H9 (cell line): ENCODE measurements at regions not wholly inside any gene's neighbourhood (a gene's known extent, or its start where the extent isn't known, plus 50 kb on each side); places are given as distances from the start of the nearest gene placed in this dataset.

Source experiments
- DNase-seq: peaks from one replicate; pipeline ENCODE4 v3.0.0-alpha.2; 2017
- H2AFZ ChIP-seq: one replicate; pipeline ENCODE4 v1.6.1; 2013; ENCODE audit warnings: mild to moderate bottlenecking, low read length, control low read depth, moderate library complexity
- H2AK5ac ChIP-seq: 2 replicates; pipeline ENCODE4 v1.6.1; 2013; ENCODE audit warnings: low read length, control low read depth, mixed read lengths; ENCODE audit not compliant: insufficient read length
- H2BK120ac ChIP-seq: one replicate; pipeline ENCODE4 v1.6.1; 2013; ENCODE audit warnings: low read depth, mild to moderate bottlenecking, low read length, control low read depth, inconsistent platforms; ENCODE audit not compliant: poor library complexity, severe bottlenecking
- H2BK12ac ChIP-seq: 2 replicates; pipeline ENCODE4 v1.6.1; 2013; ENCODE audit warnings: low read length, control low read depth, mixed read lengths, low read depth; ENCODE audit not compliant: insufficient read length
- H2BK15ac ChIP-seq: 2 replicates; pipeline ENCODE4 v1.6.1; 2013; ENCODE audit warnings: low read depth, low read length, control low read depth
- H2BK20ac ChIP-seq: one replicate; pipeline ENCODE4 v1.6.1; 2013; ENCODE audit warnings: low read depth, mild to moderate bottlenecking, low read length, control low read depth, inconsistent platforms; ENCODE audit not compliant: poor library complexity, severe bottlenecking
- H2BK5ac ChIP-seq: 2 replicates; pipeline ENCODE4 v1.6.1; 2013; ENCODE audit warnings: low read length, control low read depth, mixed read lengths; ENCODE audit not compliant: insufficient read length
- H3K14ac ChIP-seq: 2 replicates; pipeline ENCODE4 v1.6.1; 2013; ENCODE audit warnings: low read length, control low read depth; ENCODE audit not compliant: insufficient read depth
- H3K18ac ChIP-seq: 2 replicates; pipeline ENCODE4 v1.6.1; 2013; ENCODE audit warnings: low read depth, mild to moderate bottlenecking, mixed read lengths, low read length, control low read depth; ENCODE audit not compliant: insufficient read length
- H3K23ac ChIP-seq: 2 replicates; pipeline ENCODE4 v1.6.1; 2013; ENCODE audit warnings: low read length, control low read depth, mixed read lengths, low read depth; ENCODE audit not compliant: insufficient read length
- H3K23me2 ChIP-seq: 2 replicates; pipeline ENCODE4 v1.6.1; 2013; ENCODE audit warnings: low read depth, mild to moderate bottlenecking, mixed read lengths, low read length, control low read depth; ENCODE audit not compliant: insufficient read length, poor library complexity, severe bottlenecking
- H3K27ac ChIP-seq: 2 replicates; pipeline ENCODE4 v1.5.1; 2013; ENCODE audit warnings: low read length, control low read depth, mixed read lengths, low read depth; ENCODE audit not compliant: insufficient read length
- H3K27me3 ChIP-seq: 2 replicates; pipeline ENCODE4 v1.6.1; 2013; ENCODE audit warnings: low read length, control low read depth, inconsistent platforms; ENCODE audit not compliant: insufficient read depth
- H3K4ac ChIP-seq: 2 replicates; pipeline ENCODE4 v1.6.1; 2013; ENCODE audit warnings: low read depth, mild to moderate bottlenecking, control low read depth, inconsistent platforms, low read length, moderate library complexity
- H3K4me1 ChIP-seq: 2 replicates; pipeline ENCODE4 v1.6.1; 2013; ENCODE audit warnings: low read length, control low read depth, inconsistent platforms; ENCODE audit not compliant: insufficient read depth
- H3K4me2 ChIP-seq: 2 replicates; pipeline ENCODE4 v1.6.1; 2013; ENCODE audit warnings: low read length, control low read depth, mixed read lengths; ENCODE audit not compliant: insufficient read length, insufficient read depth
- H3K56ac ChIP-seq: 2 replicates; pipeline ENCODE4 v1.6.1; 2013; ENCODE audit warnings: low read depth, mild to moderate bottlenecking, mixed read lengths, low read length, control low read depth; ENCODE audit not compliant: insufficient read length
- H3K79me1 ChIP-seq: 2 replicates; pipeline ENCODE4 v1.6.1; 2013; ENCODE audit warnings: low read depth, mild to moderate bottlenecking, moderate library complexity, low read length, control low read depth, inconsistent platforms; ENCODE audit not compliant: insufficient read depth, poor library complexity, severe bottlenecking
- H3K79me2 ChIP-seq: 2 replicates; pipeline ENCODE4 v1.6.1; 2013; ENCODE audit warnings: low read length, control low read depth, inconsistent platforms; ENCODE audit not compliant: insufficient read depth
- H3K9ac ChIP-seq: 2 replicates; pipeline ENCODE4 v1.6.1; 2013; ENCODE audit warnings: low read length, control low read depth, mixed read lengths; ENCODE audit not compliant: insufficient read length; ENCODE audit errors: extremely low read depth
- H3K9me3 ChIP-seq: one replicate; pipeline ENCODE4 v1.6.1; 2013; ENCODE audit warnings: low read depth, low read length, inconsistent platforms; ENCODE audit not compliant: control insufficient read depth
- H3T11ph ChIP-seq: one replicate; pipeline ENCODE4 v1.6.1; 2013; ENCODE audit warnings: mild to moderate bottlenecking, low read length, control low read depth, inconsistent platforms
- H4K20me1 ChIP-seq: one replicate; pipeline ENCODE4 v1.6.1; 2013; ENCODE audit not compliant: control insufficient read depth, insufficient read length, insufficient read depth
- H4K5ac ChIP-seq: 2 replicates; pipeline ENCODE4 v1.6.1; 2013; ENCODE audit warnings: low read depth, mild to moderate bottlenecking, mixed read lengths, low read length, control low read depth; ENCODE audit not compliant: insufficient read length
- H4K8ac ChIP-seq: replicated peaks from 2 replicates; pipeline ENCODE4 v1.6.1; 2013; ENCODE audit warnings: low read length, control low read depth, mixed read lengths, low read depth; ENCODE audit not compliant: insufficient read length
- H4K91ac ChIP-seq: 2 replicates; pipeline ENCODE4 v1.6.1; 2013; ENCODE audit warnings: low read depth, mild to moderate bottlenecking, moderate library complexity, mixed read lengths, low read length, control low read depth; ENCODE audit not compliant: insufficient read length
- H3K27ac Mint-ChIP-seq, 3 experiments: 2 replicates in 2 of 3; 3 replicates in 1 of 3; pipeline ENCODE4 v1.8.0; 2020 to 2021; ENCODE audit warnings: mixed read lengths in 3 of 3, mild to moderate bottlenecking in 1 of 3, moderate library complexity in 1 of 3
- H3K27me3 Mint-ChIP-seq: 2 replicates; pipeline ENCODE4 v1.8.0; 2021; ENCODE audit warnings: low read depth, mild to moderate bottlenecking, moderate library complexity, mixed read lengths
- H3K36me3 Mint-ChIP-seq, 3 experiments: 2 replicates in 2 of 3; 3 replicates in 1 of 3; pipeline ENCODE4 v1.8.0; 2020 to 2021; ENCODE audit warnings: low read depth in 3 of 3, mixed read lengths in 3 of 3; ENCODE audit not compliant: insufficient read depth in 1 of 3
- H3K4me1 Mint-ChIP-seq, 2 experiments: 2 replicates each; pipeline ENCODE4 v1.8.0; 2020; ENCODE audit warnings: mixed read lengths in 2 of 2
- H3K4me3 Mint-ChIP-seq, 2 experiments: 2 replicates in 1 of 2; 3 replicates in 1 of 2; pipeline ENCODE4 v1.8.0; 2020 to 2021; ENCODE audit warnings: mild to moderate bottlenecking in 2 of 2, mixed read lengths in 2 of 2, moderate library complexity in 1 of 2
- H3K9me3 Mint-ChIP-seq, 2 experiments: 2 replicates in 1 of 2; 3 replicates in 1 of 2; pipeline ENCODE4 v1.8.0; 2020; ENCODE audit warnings: mild to moderate bottlenecking in 2 of 2, mixed read lengths in 2 of 2, moderate library complexity in 1 of 2
- CTCF ChIP-seq: fragments of 200-600 bp; sonication (generic); conservative IDR thresholded peaks from 3 replicates; pipeline ENCODE4 v1.8.0; 2021; ENCODE audit warnings: antibody characterized with exemption, mild to moderate bottlenecking
- WGBS: extraction: QIAGEN DNeasy Blood & Tissue Kit; methylation state at CpG from one replicate; pipeline ENCODE4 v1.1.7; 2013; ENCODE audit warnings: missing lambda C conversion rate, low lambda C conversion rate, mixed read lengths; ENCODE audit not compliant: insufficient read length; ENCODE audit errors: extremely low coverage; 5-methylcytosine and 5-hydroxymethylcytosine counted together

DNA sequence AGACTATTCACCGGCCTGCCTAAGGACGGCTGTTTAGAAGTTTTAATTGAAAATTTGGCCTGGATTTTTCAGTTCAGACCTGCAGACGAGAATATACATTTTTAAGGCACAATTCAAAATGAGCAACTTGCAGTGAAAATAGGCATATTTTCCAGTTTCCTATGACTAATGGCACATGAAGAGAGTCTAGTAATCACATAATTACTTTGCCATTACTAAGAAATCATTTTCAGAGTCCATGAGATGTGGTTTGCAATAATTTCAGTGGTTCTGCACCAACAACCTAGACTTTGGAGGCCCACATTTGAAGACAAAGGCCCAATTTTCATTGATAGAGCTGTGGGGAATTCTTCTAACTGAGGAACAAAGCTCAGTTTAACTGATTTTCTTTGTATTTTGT, 205.3 kb downstream of the SOX2 start:
- no peak overlapping the region for H3K18ac ChIP-seq
- no peak overlapping the region for H3K14ac ChIP-seq
- H3K23ac ChIP-seq: no peak overlapping the region
- no peaks in the 10 kb centered on the region for H3K27me3 Mint-ChIP-seq
- H2BK12ac ChIP-seq: no peak overlapping the region
- no peaks in the 10 kb centered on the region for H3K9me3 Mint-ChIP-seq
- H3K79me1 ChIP-seq: no peaks in the 10 kb centered on the region
- TF ChIP-seq CTCF: no peak
- no peak overlapping the region for H3K56ac ChIP-seq
- DNase-seq: no peak
- no peak overlapping the region for H2AK5ac ChIP-seq
- H2BK15ac ChIP-seq: no peak overlapping the region
- H4K91ac ChIP-seq: no peak overlapping the region
- H3K36me3 Mint-ChIP-seq: no peaks in the 10 kb centered on the region
- no peak overlapping the region for H4K8ac ChIP-seq
- H4K20me1 ChIP-seq: no peaks in the 10 kb centered on the region
- no peak overlapping the region for H3K4me3 Mint-ChIP-seq
- H3K27me3 ChIP-seq: no peaks in the 10 kb centered on the region
- H2BK120ac ChIP-seq: no peak overlapping the region
- H2AFZ ChIP-seq: no peak overlapping the region
- H3K4me1 ChIP-seq: peaks cover 12% of the 10 kb centered on the region
- no peak overlapping the region for H3K27ac ChIP-seq
- no CpG with 5 or more reads among the region's 3 CpGs for WGBS
- H3K4me1 Mint-ChIP-seq: peaks cover 34 to 35% of the 10 kb centered on the region in 2 experiments
- no peak overlapping the region for H3K27ac Mint-ChIP-seq
- H3K9me3 ChIP-seq: no peaks in the 10 kb centered on the region
- no peaks in the 10 kb centered on the region for H3K23me2 ChIP-seq
- no peak overlapping the region for H4K5ac ChIP-seq
- H3K4ac ChIP-seq: no peak overlapping the region
- H3K79me2 ChIP-seq: no peaks in the 10 kb centered on the region
- H2BK20ac ChIP-seq: no peak overlapping the region
- no peak overlapping the region for H3T11ph ChIP-seq
- no peak overlapping the region for H3K4me2 ChIP-seq
- H2BK5ac ChIP-seq: no peak overlapping the region
- no peak overlapping the region for H3K9ac ChIP-seq
